ENCODE measurements at regions not wholly inside any gene's neighbourhood (a gene's known extent, or its start where the extent isn't known, plus 50 kb on each side); places are given as distances from the start of the nearest gene placed in this dataset.

- WGBS: 91% methylated on average over 2 of the region's 2 CpGs
- H3K27me3 ChIP-seq (ENCODE audit: control insufficient read depth in 4 of 4, insufficient read depth in 4 of 4, low read length in 3 of 4): peaks cover 0 to 18% (median 6%) of the 10 kb centered on the region in 4 donors
- no peak for DNase-seq (ENCODE audit: low spot score)
These were observed 169.1 kb upstream of the NSMCE3 start for GRCh38 chr15:29438703-29439055.

More at GRCh38 chr15:29438703-29439055, 169.1 kb upstream of the NSMCE3 start:
- no peaks in the 10 kb centered on the region for H3K36me3 ChIP-seq (ENCODE audit: control insufficient read depth in 4 of 4, insufficient read depth in 3 of 4, low read depth in 1 of 4, low read length in 3 of 4)
- H3K4me1 ChIP-seq (ENCODE audit: control insufficient read depth in 4 of 4, insufficient read depth in 4 of 4, low read length in 3 of 4): peaks cover 0 to 4% (median 1%) of the 10 kb centered on the region in 4 donors
- no peak overlapping the region for H3K9ac ChIP-seq (ENCODE audit: low read depth in 1 of 2, low read length in 2 of 2)
- H3K9me3 ChIP-seq (ENCODE audit: control insufficient read depth in 4 of 4, low read length in 3 of 4): no peaks in the 10 kb centered on the region
- H3K27ac ChIP-seq (ENCODE audit: low read depth in 1 of 2, low read length in 2 of 2): no peak overlapping the region
- H3K4me3 ChIP-seq (ENCODE audit: low read depth in 1 of 3, low read length in 3 of 3): no peak overlapping the region
- TF ChIP-seq GABPA (IDR thresholded peaks at IDR 0.05 in 1 of 2, conservative IDR thresholded peaks at IDR 0.05 in 1 of 2): no peak
- TF ChIP-seq HNF4A (conservative IDR thresholded peaks at IDR 0.05): no peak
- no peak for TF ChIP-seq RXRA (IDR thresholded peaks at IDR 0.05)
- no peak for TF ChIP-seq CTCF (IDR thresholded peaks at IDR 0.05; ENCODE audit: low read depth, low read length, missing input control)
- no peak for TF ChIP-seq NR2F2 (IDR thresholded peaks at IDR 0.05)
- TF ChIP-seq, protein P1, sequence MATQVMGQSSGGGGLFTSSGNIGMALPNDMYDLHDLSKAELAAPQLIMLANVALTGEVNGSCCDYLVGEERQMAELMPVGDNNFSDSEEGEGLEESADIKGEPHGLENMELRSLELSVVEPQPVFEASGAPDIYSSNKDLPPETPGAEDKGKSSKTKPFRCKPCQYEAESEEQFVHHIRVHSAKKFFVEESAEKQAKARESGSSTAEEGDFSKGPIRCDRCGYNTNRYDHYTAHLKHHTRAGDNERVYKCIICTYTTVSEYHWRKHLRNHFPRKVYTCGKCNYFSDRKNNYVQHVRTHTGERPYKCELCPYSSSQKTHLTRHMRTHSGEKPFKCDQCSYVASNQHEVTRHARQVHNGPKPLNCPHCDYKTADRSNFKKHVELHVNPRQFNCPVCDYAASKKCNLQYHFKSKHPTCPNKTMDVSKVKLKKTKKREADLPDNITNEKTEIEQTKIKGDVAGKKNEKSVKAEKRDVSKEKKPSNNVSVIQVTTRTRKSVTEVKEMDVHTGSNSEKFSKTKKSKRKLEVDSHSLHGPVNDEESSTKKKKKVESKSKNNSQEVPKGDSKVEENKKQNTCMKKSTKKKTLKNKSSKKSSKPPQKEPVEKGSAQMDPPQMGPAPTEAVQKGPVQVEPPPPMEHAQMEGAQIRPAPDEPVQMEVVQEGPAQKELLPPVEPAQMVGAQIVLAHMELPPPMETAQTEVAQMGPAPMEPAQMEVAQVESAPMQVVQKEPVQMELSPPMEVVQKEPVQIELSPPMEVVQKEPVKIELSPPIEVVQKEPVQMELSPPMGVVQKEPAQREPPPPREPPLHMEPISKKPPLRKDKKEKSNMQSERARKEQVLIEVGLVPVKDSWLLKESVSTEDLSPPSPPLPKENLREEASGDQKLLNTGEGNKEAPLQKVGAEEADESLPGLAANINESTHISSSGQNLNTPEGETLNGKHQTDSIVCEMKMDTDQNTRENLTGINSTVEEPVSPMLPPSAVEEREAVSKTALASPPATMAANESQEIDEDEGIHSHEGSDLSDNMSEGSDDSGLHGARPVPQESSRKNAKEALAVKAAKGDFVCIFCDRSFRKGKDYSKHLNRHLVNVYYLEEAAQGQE (IDR thresholded peaks at IDR 0.05): no peak
- TF ChIP-seq EGR1 (IDR thresholded peaks at IDR 0.05; ENCODE audit: low read depth in 2 of 2): no peak
- TF ChIP-seq ZBTB33 (IDR thresholded peaks at IDR 0.05): no peak
- no peak for TF ChIP-seq FOXA1 (IDR thresholded peaks at IDR 0.05)
- TF ChIP-seq SP1 (IDR thresholded peaks at IDR 0.05): no peak
- TF ChIP-seq RAD21 (IDR thresholded peaks at IDR 0.05): no peak
- no peak for TF ChIP-seq HNF4G (IDR thresholded peaks at IDR 0.05)
- TF ChIP-seq, protein P2, sequence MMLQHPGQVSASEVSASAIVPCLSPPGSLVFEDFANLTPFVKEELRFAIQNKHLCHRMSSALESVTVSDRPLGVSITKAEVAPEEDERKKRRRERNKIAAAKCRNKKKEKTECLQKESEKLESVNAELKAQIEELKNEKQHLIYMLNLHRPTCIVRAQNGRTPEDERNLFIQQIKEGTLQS (IDR thresholded peaks at IDR 0.05): no peak
- TF ChIP-seq FOXA2 (IDR thresholded peaks at IDR 0.05): no peak
- no peak for TF ChIP-seq JUND (IDR thresholded peaks at IDR 0.05)
- TF ChIP-seq YY1 (IDR thresholded peaks at IDR 0.05): no peak

Data from liver (tissue), 8 donors.